ENCODE measurements at regions not wholly inside any gene's neighbourhood (a gene's known extent, or its start where the extent isn't known, plus 50 kb on each side); places are given as distances from the start of the nearest gene placed in this dataset.

- TF ChIP-seq POLR2AphosphoS5 (IDR thresholded peaks at IDR 0.05; ENCODE audit: low read depth, low read length) (no peak), SIN3A (IDR thresholded peaks at IDR 0.05; ENCODE audit: borderline replicate concordance, insufficient read depth, low read depth, low read length) (no peak), CTCF (IDR thresholded peaks at IDR 0.05) (no peak), TCF7L2 (IDR thresholded peaks at IDR 0.05; ENCODE audit: low read depth, low read length) (no peak)
- TF ChIP-seq, protein P1, sequence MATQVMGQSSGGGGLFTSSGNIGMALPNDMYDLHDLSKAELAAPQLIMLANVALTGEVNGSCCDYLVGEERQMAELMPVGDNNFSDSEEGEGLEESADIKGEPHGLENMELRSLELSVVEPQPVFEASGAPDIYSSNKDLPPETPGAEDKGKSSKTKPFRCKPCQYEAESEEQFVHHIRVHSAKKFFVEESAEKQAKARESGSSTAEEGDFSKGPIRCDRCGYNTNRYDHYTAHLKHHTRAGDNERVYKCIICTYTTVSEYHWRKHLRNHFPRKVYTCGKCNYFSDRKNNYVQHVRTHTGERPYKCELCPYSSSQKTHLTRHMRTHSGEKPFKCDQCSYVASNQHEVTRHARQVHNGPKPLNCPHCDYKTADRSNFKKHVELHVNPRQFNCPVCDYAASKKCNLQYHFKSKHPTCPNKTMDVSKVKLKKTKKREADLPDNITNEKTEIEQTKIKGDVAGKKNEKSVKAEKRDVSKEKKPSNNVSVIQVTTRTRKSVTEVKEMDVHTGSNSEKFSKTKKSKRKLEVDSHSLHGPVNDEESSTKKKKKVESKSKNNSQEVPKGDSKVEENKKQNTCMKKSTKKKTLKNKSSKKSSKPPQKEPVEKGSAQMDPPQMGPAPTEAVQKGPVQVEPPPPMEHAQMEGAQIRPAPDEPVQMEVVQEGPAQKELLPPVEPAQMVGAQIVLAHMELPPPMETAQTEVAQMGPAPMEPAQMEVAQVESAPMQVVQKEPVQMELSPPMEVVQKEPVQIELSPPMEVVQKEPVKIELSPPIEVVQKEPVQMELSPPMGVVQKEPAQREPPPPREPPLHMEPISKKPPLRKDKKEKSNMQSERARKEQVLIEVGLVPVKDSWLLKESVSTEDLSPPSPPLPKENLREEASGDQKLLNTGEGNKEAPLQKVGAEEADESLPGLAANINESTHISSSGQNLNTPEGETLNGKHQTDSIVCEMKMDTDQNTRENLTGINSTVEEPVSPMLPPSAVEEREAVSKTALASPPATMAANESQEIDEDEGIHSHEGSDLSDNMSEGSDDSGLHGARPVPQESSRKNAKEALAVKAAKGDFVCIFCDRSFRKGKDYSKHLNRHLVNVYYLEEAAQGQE (IDR thresholded peaks at IDR 0.05; ENCODE audit: insufficient read depth in 1 of 2, low read depth in 2 of 2, low read length in 1 of 2), result no peak
- Histone ChIP-seq H3K27me3 (ENCODE audit: control insufficient read depth, insufficient read depth, low read length) (no peaks in the 10 kb centered on the region), H3K36me3 (ENCODE audit: control insufficient read depth, insufficient read depth, low read length) (no peaks in the 10 kb centered on the region), H3K9me3 (ENCODE audit: control insufficient read depth, insufficient read depth, low read depth, low read length) (no peaks in the 10 kb centered on the region), H3K4me3 (ENCODE audit: low read depth in 2 of 2, low read length in 2 of 2) (no peak overlapping the region), H3K4me1 (ENCODE audit: control insufficient read depth, insufficient read depth, low read length) (peaks cover 31% of the 10 kb centered on the region), H3K27ac (ENCODE audit: low read length) (peak overlapping the region; percentile 76; the same call in 1 of the 2 replicates)
- DNase-seq (ENCODE audit: low read depth, low spot score) (no peak), ATAC-seq (peak; percentile 43; the same call in 1 of the 2 replicates)
- ChIA-PET CTCF (no interaction called here), POLR2A (interaction anchor here (1.0 kb wide), 1 partner anchor 22 kb away, joined by 8 read pairs; no protein-coding TSS in a partner anchor)
- in situ Hi-C loops (cut with HindIII; ENCODE audit: low pct_unique_long_range_greater_than_20kb, low sequenced_read_pairs), result no loop called here
- intact Hi-C loops (cut with micrococcal nuclease; ENCODE audit: unreplicated experiment), result no loop called here
- no TSS peak for BruUV-seq (replicated peaks)
These were observed 177.7 kb upstream of the CIBAR2 start for GRCh38 chr16:85289760-85290625.

- no peak for TF ChIP-seq POLR2AphosphoS5 (IDR thresholded peaks at IDR 0.05; ENCODE audit: low read depth, low read length)
- no peak for TF ChIP-seq CTCF (IDR thresholded peaks at IDR 0.05)
- TF ChIP-seq SIN3A (IDR thresholded peaks at IDR 0.05; ENCODE audit: borderline replicate concordance, insufficient read depth, low read depth, low read length), result no peak
- no peak for TF ChIP-seq TCF7L2 (IDR thresholded peaks at IDR 0.05; ENCODE audit: low read depth, low read length)
- TF ChIP-seq, protein P1 (IDR thresholded peaks at IDR 0.05; ENCODE audit: insufficient read depth in 1 of 2, low read depth in 2 of 2, low read length in 1 of 2), result no peak
- H3K9me3 ChIP-seq (ENCODE audit: control insufficient read depth, insufficient read depth, low read depth, low read length), result no peaks in the 10 kb centered on the region
- no peaks in the 10 kb centered on the region for H3K36me3 ChIP-seq (ENCODE audit: control insufficient read depth, insufficient read depth, low read length)
- no peak overlapping the region for H3K4me3 ChIP-seq (ENCODE audit: low read depth in 2 of 2, low read length in 2 of 2)
- in situ Hi-C loops (cut with HindIII; ENCODE audit: low pct_unique_long_range_greater_than_20kb, low sequenced_read_pairs), result no loop called here
- peak overlapping the region; percentile 76 for H3K27ac ChIP-seq (ENCODE audit: low read length)
- DNase-seq (ENCODE audit: low read depth, low spot score) (no peak), ATAC-seq (no peak)
- intact Hi-C loops (cut with micrococcal nuclease; ENCODE audit: unreplicated experiment), result no loop called here
- BruUV-seq (replicated peaks), result no TSS peak
- POLR2A ChIA-PET, result no interaction called here
- CTCF ChIA-PET, result no interaction called here
- H3K27me3 ChIP-seq (ENCODE audit: control insufficient read depth, insufficient read depth, low read length), result no peaks in the 10 kb centered on the region
- peaks cover 36% of the 10 kb centered on the region for H3K4me1 ChIP-seq (ENCODE audit: control insufficient read depth, insufficient read depth, low read length)
These were observed 178.5 kb upstream of the CIBAR2 start for GRCh38 chr16:85290626-85291301.
